H9 (cell line): ENCODE measurements at regions not wholly inside any gene's neighbourhood (a gene's known extent, or its start where the extent isn't known, plus 50 kb on each side); places are given as distances from the start of the nearest gene placed in this dataset.

Experiments
- DNase-seq: peaks from one replicate; pipeline ENCODE4 v3.0.0-alpha.2; 2017
- H2AFZ ChIP-seq: one replicate; pipeline ENCODE4 v1.6.1; 2013; ENCODE audit warnings: mild to moderate bottlenecking, low read length, control low read depth, moderate library complexity
- H2AK5ac ChIP-seq: 2 replicates; pipeline ENCODE4 v1.6.1; 2013; ENCODE audit warnings: low read length, control low read depth, mixed read lengths; ENCODE audit not compliant: insufficient read length
- H2BK120ac ChIP-seq: one replicate; pipeline ENCODE4 v1.6.1; 2013; ENCODE audit warnings: low read depth, mild to moderate bottlenecking, low read length, control low read depth, inconsistent platforms; ENCODE audit not compliant: poor library complexity, severe bottlenecking
- H2BK12ac ChIP-seq: 2 replicates; pipeline ENCODE4 v1.6.1; 2013; ENCODE audit warnings: low read length, control low read depth, mixed read lengths, low read depth; ENCODE audit not compliant: insufficient read length
- H2BK15ac ChIP-seq: 2 replicates; pipeline ENCODE4 v1.6.1; 2013; ENCODE audit warnings: low read depth, low read length, control low read depth
- H2BK20ac ChIP-seq: one replicate; pipeline ENCODE4 v1.6.1; 2013; ENCODE audit warnings: low read depth, mild to moderate bottlenecking, low read length, control low read depth, inconsistent platforms; ENCODE audit not compliant: poor library complexity, severe bottlenecking
- H2BK5ac ChIP-seq: 2 replicates; pipeline ENCODE4 v1.6.1; 2013; ENCODE audit warnings: low read length, control low read depth, mixed read lengths; ENCODE audit not compliant: insufficient read length
- H3K14ac ChIP-seq: 2 replicates; pipeline ENCODE4 v1.6.1; 2013; ENCODE audit warnings: low read length, control low read depth; ENCODE audit not compliant: insufficient read depth
- H3K18ac ChIP-seq: 2 replicates; pipeline ENCODE4 v1.6.1; 2013; ENCODE audit warnings: low read depth, mild to moderate bottlenecking, mixed read lengths, low read length, control low read depth; ENCODE audit not compliant: insufficient read length
- H3K23ac ChIP-seq: 2 replicates; pipeline ENCODE4 v1.6.1; 2013; ENCODE audit warnings: low read length, control low read depth, mixed read lengths, low read depth; ENCODE audit not compliant: insufficient read length
- H3K23me2 ChIP-seq: 2 replicates; pipeline ENCODE4 v1.6.1; 2013; ENCODE audit warnings: low read depth, mild to moderate bottlenecking, mixed read lengths, low read length, control low read depth; ENCODE audit not compliant: insufficient read length, poor library complexity, severe bottlenecking
- H3K27ac ChIP-seq: 2 replicates; pipeline ENCODE4 v1.5.1; 2013; ENCODE audit warnings: low read length, control low read depth, mixed read lengths, low read depth; ENCODE audit not compliant: insufficient read length
- H3K27me3 ChIP-seq: 2 replicates; pipeline ENCODE4 v1.6.1; 2013; ENCODE audit warnings: low read length, control low read depth, inconsistent platforms; ENCODE audit not compliant: insufficient read depth
- H3K4ac ChIP-seq: 2 replicates; pipeline ENCODE4 v1.6.1; 2013; ENCODE audit warnings: low read depth, mild to moderate bottlenecking, control low read depth, inconsistent platforms, low read length, moderate library complexity
- H3K4me1 ChIP-seq: 2 replicates; pipeline ENCODE4 v1.6.1; 2013; ENCODE audit warnings: low read length, control low read depth, inconsistent platforms; ENCODE audit not compliant: insufficient read depth
- H3K4me2 ChIP-seq: 2 replicates; pipeline ENCODE4 v1.6.1; 2013; ENCODE audit warnings: low read length, control low read depth, mixed read lengths; ENCODE audit not compliant: insufficient read length, insufficient read depth
- H3K56ac ChIP-seq: 2 replicates; pipeline ENCODE4 v1.6.1; 2013; ENCODE audit warnings: low read depth, mild to moderate bottlenecking, mixed read lengths, low read length, control low read depth; ENCODE audit not compliant: insufficient read length
- H3K79me1 ChIP-seq: 2 replicates; pipeline ENCODE4 v1.6.1; 2013; ENCODE audit warnings: low read depth, mild to moderate bottlenecking, moderate library complexity, low read length, control low read depth, inconsistent platforms; ENCODE audit not compliant: insufficient read depth, poor library complexity, severe bottlenecking
- H3K79me2 ChIP-seq: 2 replicates; pipeline ENCODE4 v1.6.1; 2013; ENCODE audit warnings: low read length, control low read depth, inconsistent platforms; ENCODE audit not compliant: insufficient read depth
- H3K9ac ChIP-seq: 2 replicates; pipeline ENCODE4 v1.6.1; 2013; ENCODE audit warnings: low read length, control low read depth, mixed read lengths; ENCODE audit not compliant: insufficient read length; ENCODE audit errors: extremely low read depth
- H3K9me3 ChIP-seq: one replicate; pipeline ENCODE4 v1.6.1; 2013; ENCODE audit warnings: low read depth, low read length, inconsistent platforms; ENCODE audit not compliant: control insufficient read depth
- H3T11ph ChIP-seq: one replicate; pipeline ENCODE4 v1.6.1; 2013; ENCODE audit warnings: mild to moderate bottlenecking, low read length, control low read depth, inconsistent platforms
- H4K20me1 ChIP-seq: one replicate; pipeline ENCODE4 v1.6.1; 2013; ENCODE audit not compliant: control insufficient read depth, insufficient read length, insufficient read depth
- H4K5ac ChIP-seq: 2 replicates; pipeline ENCODE4 v1.6.1; 2013; ENCODE audit warnings: low read depth, mild to moderate bottlenecking, mixed read lengths, low read length, control low read depth; ENCODE audit not compliant: insufficient read length
- H4K8ac ChIP-seq: replicated peaks from 2 replicates; pipeline ENCODE4 v1.6.1; 2013; ENCODE audit warnings: low read length, control low read depth, mixed read lengths, low read depth; ENCODE audit not compliant: insufficient read length
- H4K91ac ChIP-seq: 2 replicates; pipeline ENCODE4 v1.6.1; 2013; ENCODE audit warnings: low read depth, mild to moderate bottlenecking, moderate library complexity, mixed read lengths, low read length, control low read depth; ENCODE audit not compliant: insufficient read length
- H3K27ac Mint-ChIP-seq, 3 experiments: 2 replicates in 2 of 3; 3 replicates in 1 of 3; pipeline ENCODE4 v1.8.0; 2020 to 2021; ENCODE audit warnings: mixed read lengths in 3 of 3, mild to moderate bottlenecking in 1 of 3, moderate library complexity in 1 of 3
- H3K27me3 Mint-ChIP-seq: 2 replicates; pipeline ENCODE4 v1.8.0; 2021; ENCODE audit warnings: low read depth, mild to moderate bottlenecking, moderate library complexity, mixed read lengths
- H3K36me3 Mint-ChIP-seq, 3 experiments: 2 replicates in 2 of 3; 3 replicates in 1 of 3; pipeline ENCODE4 v1.8.0; 2020 to 2021; ENCODE audit warnings: low read depth in 3 of 3, mixed read lengths in 3 of 3; ENCODE audit not compliant: insufficient read depth in 1 of 3
- H3K4me1 Mint-ChIP-seq, 2 experiments: 2 replicates each; pipeline ENCODE4 v1.8.0; 2020; ENCODE audit warnings: mixed read lengths in 2 of 2
- H3K4me3 Mint-ChIP-seq, 2 experiments: 2 replicates in 1 of 2; 3 replicates in 1 of 2; pipeline ENCODE4 v1.8.0; 2020 to 2021; ENCODE audit warnings: mild to moderate bottlenecking in 2 of 2, mixed read lengths in 2 of 2, moderate library complexity in 1 of 2
- H3K9me3 Mint-ChIP-seq, 2 experiments: 2 replicates in 1 of 2; 3 replicates in 1 of 2; pipeline ENCODE4 v1.8.0; 2020; ENCODE audit warnings: mild to moderate bottlenecking in 2 of 2, mixed read lengths in 2 of 2, moderate library complexity in 1 of 2
- CTCF ChIP-seq: fragments of 200-600 bp; sonication (generic); conservative IDR thresholded peaks from 3 replicates; pipeline ENCODE4 v1.8.0; 2021; ENCODE audit warnings: antibody characterized with exemption, mild to moderate bottlenecking
- WGBS: extraction: QIAGEN DNeasy Blood & Tissue Kit; methylation state at CpG from one replicate; pipeline ENCODE4 v1.1.7; 2013; ENCODE audit warnings: missing lambda C conversion rate, low lambda C conversion rate, mixed read lengths; ENCODE audit not compliant: insufficient read length; ENCODE audit errors: extremely low coverage; 5-methylcytosine and 5-hydroxymethylcytosine counted together

GRCh38 chr14:97975216-97975615 is 1178.0 kb downstream of the VRK1 start:
- H3K4ac ChIP-seq, result no peak overlapping the region
- H3K27me3 ChIP-seq, result no peaks in the 10 kb centered on the region
- H3K4me2 ChIP-seq, result no peak overlapping the region
- H3K14ac ChIP-seq, result no peak overlapping the region
- Mint-ChIP-seq H3K4me1 (peaks cover 5 to 9% of the 10 kb centered on the region in 2 experiments; a peak in 3 of 4 replicates), H3K4me3 (no peak overlapping the region), H3K27ac (no peak overlapping the region), H3K36me3 (no peaks in the 10 kb centered on the region), H3K27me3 (peaks cover 14% of the 10 kb centered on the region), H3K9me3 (no peaks in the 10 kb centered on the region; a peak in 1 of 5 replicates)
- H4K91ac ChIP-seq, result no peak overlapping the region
- no peak overlapping the region for H2AFZ ChIP-seq
- no peak overlapping the region for H2BK20ac ChIP-seq
- no peak overlapping the region for H2BK5ac ChIP-seq
- no peaks in the 10 kb centered on the region for H3K23me2 ChIP-seq
- H3T11ph ChIP-seq, result no peak overlapping the region
- H3K9me3 ChIP-seq, result no peaks in the 10 kb centered on the region
- DNase-seq, result no peak
- no peak overlapping the region for H4K8ac ChIP-seq
- WGBS, result no CpG with 5 or more reads among the region's 3 CpGs
- no peak overlapping the region for H2AK5ac ChIP-seq
- H3K9ac ChIP-seq, result no peak overlapping the region
- no peaks in the 10 kb centered on the region for H3K79me2 ChIP-seq
- H2BK15ac ChIP-seq, result no peak overlapping the region
- H3K79me1 ChIP-seq, result no peaks in the 10 kb centered on the region
- H4K20me1 ChIP-seq, result no peaks in the 10 kb centered on the region
- H3K4me1 ChIP-seq, result no peaks in the 10 kb centered on the region
- no peak overlapping the region for H3K27ac ChIP-seq
- TF ChIP-seq CTCF, result no peak
- no peak overlapping the region for H3K56ac ChIP-seq
- no peak overlapping the region for H2BK12ac ChIP-seq
- H3K18ac ChIP-seq, result no peak overlapping the region
- no peak overlapping the region for H2BK120ac ChIP-seq
- no peak overlapping the region for H4K5ac ChIP-seq
- H3K23ac ChIP-seq, result no peak overlapping the region
